Limb (tissue), 2 donors: ENCODE measurements at regions not wholly inside any gene's neighbourhood (a gene's known extent, or its start where the extent isn't known, plus 50 kb on each side); places are given as distances from the start of the nearest gene placed in this dataset.

Experiments used
- DNase-seq, 2 donors: peaks; one replicate each; pipeline ENCODE4 v3.0.0-alpha.2; 2016; ENCODE audit errors: extremely low spot score in 2 of 2

GRCh38 chr12:42639556-42639955, 50.0 kb upstream of the PRICKLE1 start:
- DNase-seq: no peak
